Keratinocyte (primary cell): ENCODE measurements at regions not wholly inside any gene's neighbourhood (a gene's known extent, or its start where the extent isn't known, plus 50 kb on each side); places are given as distances from the start of the nearest gene placed in this dataset.

ENCODE experiments used
- DNase-seq: peaks from one replicate; pipeline ENCODE4 v3.0.0-alpha.2; 2011; ENCODE audit warnings: low read depth, missing footprints, low spot score
- FAIRE-seq: peaks from 2 replicates; lab custom pipeline; 2011; peaks lifted over from hg19 to GRCh38; lab: Jason Lieb, UNC
- H2AFZ ChIP-seq: 2 replicates; pipeline ENCODE4 v1.6.0; 2012; ENCODE audit warnings: low read length, control low read depth, inconsistent platforms; ENCODE audit not compliant: control insufficient read depth
- H3K27ac ChIP-seq: 2 replicates; pipeline ENCODE4 v1.5.1; 2011; ENCODE audit warnings: low read length; ENCODE audit not compliant: control insufficient read depth, insufficient read depth
- H3K27me3 ChIP-seq: 3 replicates; pipeline ENCODE4 v1.6.0; 2011; ENCODE audit warnings: low read length; ENCODE audit not compliant: control insufficient read depth, insufficient read depth; ENCODE audit errors: extremely low read depth
- H3K36me3 ChIP-seq, 2 experiments: 2 replicates in 1 of 2; 3 replicates in 1 of 2; pipeline ENCODE4 v1.5.1; 2011; ENCODE audit warnings: low read length in 2 of 2, mild to moderate bottlenecking in 1 of 2; ENCODE audit not compliant: control insufficient read depth in 2 of 2, insufficient read depth in 2 of 2; ENCODE audit errors: extremely low read depth in 1 of 2
- H3K4me1 ChIP-seq: 3 replicates; pipeline ENCODE4 v1.5.1; 2011; ENCODE audit warnings: low read length; ENCODE audit not compliant: control insufficient read depth, insufficient read depth; ENCODE audit errors: extremely low read depth
- H3K4me2 ChIP-seq: 3 replicates; pipeline ENCODE4 v1.6.0; 2011; ENCODE audit warnings: low read depth, low read length; ENCODE audit not compliant: control insufficient read depth, insufficient read depth; ENCODE audit errors: extremely low read depth
- H3K4me3 ChIP-seq, 3 experiments: fragments of 200-600 bp in 1 of 3; sonication (generic) in 1 of 3; 2 replicates in 2 of 3; 3 replicates in 1 of 3; pipeline ENCODE4 v1.5.1; 2011 to 2016; ENCODE audit warnings: low read length in 3 of 3, mild to moderate bottlenecking in 3 of 3, control low read depth in 2 of 3, inconsistent platforms in 1 of 3, low read depth in 1 of 3, mixed read lengths in 1 of 3, mixed run types in 1 of 3, moderate library complexity in 1 of 3; ENCODE audit not compliant: control insufficient read depth in 2 of 3, insufficient read depth in 2 of 3; ENCODE audit errors: extremely low read depth in 1 of 3
- H3K79me2 ChIP-seq: 2 replicates; pipeline ENCODE4 v1.6.0; 2012; ENCODE audit warnings: low read length; ENCODE audit not compliant: control insufficient read depth, insufficient read depth
- H3K9ac ChIP-seq: 3 replicates; pipeline ENCODE4 v1.6.0; 2011; ENCODE audit warnings: low read length; ENCODE audit not compliant: control insufficient read depth, insufficient read depth; ENCODE audit errors: extremely low read depth
- H3K9me1 ChIP-seq: 3 replicates; pipeline ENCODE4 v1.6.0; 2011; ENCODE audit warnings: low read length; ENCODE audit not compliant: control insufficient read depth, insufficient read depth; ENCODE audit errors: extremely low read depth
- H3K9me3 ChIP-seq: 2 replicates; pipeline ENCODE4 v1.5.1; 2012; ENCODE audit warnings: low read depth, low read length; ENCODE audit not compliant: control insufficient read depth
- H4K20me1 ChIP-seq: 3 replicates; pipeline ENCODE4 v1.6.0; 2011; ENCODE audit warnings: low read length; ENCODE audit not compliant: control insufficient read depth, insufficient read depth; ENCODE audit errors: extremely low read depth
- CTCF ChIP-seq, 3 experiments: IDR thresholded peaks in 1 of 3; conservative IDR thresholded peaks in 1 of 3; optimal IDR thresholded peaks in 1 of 3; 2 replicates in 2 of 3; 3 replicates in 1 of 3; pipeline versions ENCODE3 to v1.5.1; 2011; ENCODE audit warnings: low read length in 3 of 3, mild to moderate bottlenecking in 3 of 3, moderate library complexity in 2 of 3, control low read depth in 1 of 3, inconsistent platforms in 1 of 3; ENCODE audit not compliant: insufficient read depth in 2 of 3; ENCODE audit errors: extremely low read depth in 1 of 3
- EZH2 ChIP-seq: IDR thresholded peaks from one replicate; pipeline ENCODE4 v1.6.1; 2012; ENCODE audit warnings: inconsistent platforms, mild to moderate bottlenecking, low read length, moderate library complexity
- dilution Hi-C: fragments of 300-500 bp; cut with MboI; formaldehyde crosslinking; loops from one replicate; pipeline ENCODE4 v1.7.0; 2020; ENCODE audit warnings: low sequenced_read_pairs; ENCODE audit not compliant: extremely low pct_ligation_motif_present

DNA sequence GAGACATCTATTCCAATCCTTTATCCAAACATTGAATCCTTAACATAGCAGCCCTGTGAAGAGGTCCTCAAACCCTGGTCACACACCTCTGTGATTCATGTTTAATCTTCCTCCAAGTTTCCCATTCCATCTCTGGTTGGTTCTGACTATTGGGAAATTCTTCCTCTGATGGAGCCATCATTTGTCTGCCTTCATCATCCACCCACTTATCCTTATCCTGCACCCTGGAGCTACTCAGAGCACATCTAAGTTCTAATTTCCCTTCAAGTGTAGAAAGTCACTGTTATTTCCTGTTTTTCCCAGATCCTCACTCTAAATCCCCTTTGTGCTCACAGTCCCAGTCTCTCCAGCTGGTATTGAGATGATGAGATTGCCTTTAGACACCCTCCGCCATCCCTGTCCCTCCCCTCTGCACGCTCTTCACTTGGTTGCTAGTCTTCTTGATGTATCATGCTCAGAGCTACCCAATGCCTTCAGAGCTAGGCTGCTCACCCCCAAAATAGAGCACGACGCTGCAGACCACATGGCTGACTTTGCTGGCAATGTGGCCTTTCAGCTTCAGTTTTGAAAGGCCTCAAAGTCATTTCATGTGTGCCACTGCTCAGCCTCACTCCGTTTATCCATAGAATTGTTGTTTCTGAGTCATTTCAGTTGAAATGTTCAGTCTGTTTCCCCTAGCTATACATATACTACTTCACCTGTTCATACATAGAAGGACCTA, 154.3 kb downstream of the PALM2AKAP2 start:
- dilution Hi-C loops: no loop called here
- Histone ChIP-seq H4K20me1 (no peaks in the 10 kb centered on the region), H3K4me1 (no peaks in the 10 kb centered on the region), H3K9ac (no peak overlapping the region), H3K4me3 (no peak overlapping the region), H3K4me2 (no peak overlapping the region), H3K9me1 (no peaks in the 10 kb centered on the region), H3K79me2 (no peaks in the 10 kb centered on the region), H3K36me3 (peaks cover 0 to 1% of the 10 kb centered on the region in 2 experiments), H3K27ac (no peak overlapping the region), H3K27me3 (no peaks in the 10 kb centered on the region), H3K9me3 (no peaks in the 10 kb centered on the region), H2AFZ (no peak overlapping the region)
- DNase-seq: no peak
- no peak for FAIRE-seq
- TF ChIP-seq CTCF (optimal IDR thresholded peaks at IDR 0.05 in 1 of 3, IDR thresholded peaks at IDR 0.05 in 1 of 3, conservative IDR thresholded peaks at IDR 0.05 in 1 of 3; ENCODE audit: extremely low read depth in 1 of 3, insufficient read depth in 2 of 3, low read length in 3 of 3) (no peak), EZH2 (no peak)

- H3K79me2 ChIP-seq: no peaks in the 10 kb centered on the region
- H3K4me2 ChIP-seq: no peak overlapping the region
- H2AFZ ChIP-seq: no peak overlapping the region
- H3K9ac ChIP-seq: no peak overlapping the region
- H3K27ac ChIP-seq: no peak overlapping the region
- no peaks in the 10 kb centered on the region for H3K27me3 ChIP-seq
- TF ChIP-seq EZH2: no peak
- TF ChIP-seq CTCF (optimal IDR thresholded peaks at IDR 0.05 in 1 of 3, IDR thresholded peaks at IDR 0.05 in 1 of 3, conservative IDR thresholded peaks at IDR 0.05 in 1 of 3; ENCODE audit: extremely low read depth in 1 of 3, insufficient read depth in 2 of 3, low read length in 3 of 3): no peak
- DNase-seq (no peak), FAIRE-seq (no peak)
- H3K36me3 ChIP-seq: peaks cover 0 to 1% of the 10 kb centered on the region in 2 experiments
- no peaks in the 10 kb centered on the region for H3K9me3 ChIP-seq
- no peaks in the 10 kb centered on the region for H3K9me1 ChIP-seq
- H3K4me1 ChIP-seq: no peaks in the 10 kb centered on the region
- H4K20me1 ChIP-seq: no peaks in the 10 kb centered on the region
- H3K4me3 ChIP-seq: no peak overlapping the region
- dilution Hi-C loops: no loop called here
Observed at GRCh38 chr9:109934857-109935215, 154.8 kb downstream of the PALM2AKAP2 start.
